ENCODE measurements at regions not wholly inside any gene's neighbourhood (a gene's known extent, or its start where the extent isn't known, plus 50 kb on each side); places are given as distances from the start of the nearest gene placed in this dataset.

DNA sequence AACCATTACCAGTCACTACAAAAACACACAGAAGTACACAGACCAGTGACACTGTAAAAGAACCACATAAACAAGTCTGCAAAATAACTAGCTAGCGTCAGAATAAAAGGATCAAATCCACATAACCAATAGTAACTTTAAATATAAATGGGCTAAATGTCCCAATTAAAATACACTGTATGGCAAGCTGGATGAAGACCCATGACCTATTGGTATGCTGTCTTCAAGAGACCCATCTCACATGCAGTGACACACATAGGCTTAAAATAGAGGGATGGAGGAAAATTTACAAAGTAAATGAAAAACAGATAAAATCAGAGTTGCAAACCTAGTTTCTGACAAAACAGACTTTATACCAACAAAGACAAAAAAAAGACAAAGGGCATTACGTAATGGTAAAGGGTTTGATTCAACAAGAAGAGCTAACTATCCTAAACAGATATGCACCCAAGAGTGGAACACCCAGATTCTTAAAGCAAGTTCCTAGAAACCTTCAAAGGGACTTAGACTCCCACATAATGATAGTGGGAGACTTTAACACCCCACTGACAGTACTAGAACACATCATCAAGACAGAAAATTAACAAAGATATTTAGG is 196.9 kb downstream of the TBX15 start:
- Histone ChIP-seq H3K36me3 (ENCODE audit: control insufficient read depth, insufficient read depth, low read length, severe bottlenecking) (no peaks in the 10 kb centered on the region), H3K9ac (ENCODE audit: low read length) (no peak overlapping the region), H3K4me1 (ENCODE audit: control insufficient read depth, insufficient read depth, low read length) (peaks cover 4% of the 10 kb centered on the region), H3K4me3 (ENCODE audit: low read length) (no peak overlapping the region), H3K9me3 (ENCODE audit: control insufficient read depth, low read length) (peaks cover 30% of the 10 kb centered on the region), H3K27me3 (replicated peaks; ENCODE audit: control insufficient read depth, insufficient read depth, low read length) (no peaks in the 10 kb centered on the region)
- no peak for DNase-seq (ENCODE audit: low read depth)

- DNase-seq (ENCODE audit: low read depth), result no peak
- Histone ChIP-seq H3K9ac (ENCODE audit: low read length) (no peak overlapping the region), H3K4me1 (ENCODE audit: control insufficient read depth, insufficient read depth, low read length) (peaks cover 12% of the 10 kb centered on the region), H3K36me3 (ENCODE audit: control insufficient read depth, insufficient read depth, low read length, severe bottlenecking) (no peaks in the 10 kb centered on the region), H3K9me3 (ENCODE audit: control insufficient read depth, low read length) (peaks cover 30% of the 10 kb centered on the region), H3K27me3 (replicated peaks; ENCODE audit: control insufficient read depth, insufficient read depth, low read length) (no peaks in the 10 kb centered on the region), H3K4me3 (ENCODE audit: low read length) (no peak overlapping the region)
Observed at GRCh38 chr1:118788463-118788862, 199.7 kb downstream of the TBX15 start.

- Histone ChIP-seq H3K9ac (ENCODE audit: low read length) (no peak overlapping the region), H3K4me3 (ENCODE audit: low read length) (no peak overlapping the region)
- no peak for DNase-seq (ENCODE audit: low read depth)
Observed at GRCh38 chr1:118786454-118787155, 201.5 kb downstream of the TBX15 start.

DNA sequence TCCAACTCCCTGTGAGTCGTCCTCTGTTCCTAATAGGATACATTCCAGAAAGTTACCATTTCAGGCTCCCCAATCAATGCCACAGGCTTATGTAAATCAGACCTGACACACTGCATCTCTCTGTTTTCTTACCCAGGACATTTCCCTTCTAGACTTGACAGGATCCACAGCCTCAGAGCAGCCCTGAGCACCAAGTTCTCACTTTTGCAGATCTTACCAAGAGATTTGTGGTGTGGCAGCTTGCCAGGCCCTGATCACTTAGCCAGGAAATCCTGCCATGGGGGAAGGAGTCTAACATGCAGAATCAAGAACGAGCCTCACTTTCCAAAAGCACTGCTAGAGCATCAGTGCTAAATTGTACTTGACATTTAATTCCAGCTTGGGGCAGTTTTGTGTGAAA is 202.9 kb downstream of the TBX15 start:
- DNase-seq (ENCODE audit: low read depth), result no peak

More at GRCh38 chr1:118786454-118787155, 201.5 kb downstream of the TBX15 start:
- H3K27me3 ChIP-seq (replicated peaks; ENCODE audit: control insufficient read depth, insufficient read depth, low read length), result no peaks in the 10 kb centered on the region
- peaks cover 12% of the 10 kb centered on the region for H3K4me1 ChIP-seq (ENCODE audit: control insufficient read depth, insufficient read depth, low read length)
- H3K9me3 ChIP-seq (ENCODE audit: control insufficient read depth, low read length), result peaks cover 18% of the 10 kb centered on the region
- no peaks in the 10 kb centered on the region for H3K36me3 ChIP-seq (ENCODE audit: control insufficient read depth, insufficient read depth, low read length, severe bottlenecking)

DNA sequence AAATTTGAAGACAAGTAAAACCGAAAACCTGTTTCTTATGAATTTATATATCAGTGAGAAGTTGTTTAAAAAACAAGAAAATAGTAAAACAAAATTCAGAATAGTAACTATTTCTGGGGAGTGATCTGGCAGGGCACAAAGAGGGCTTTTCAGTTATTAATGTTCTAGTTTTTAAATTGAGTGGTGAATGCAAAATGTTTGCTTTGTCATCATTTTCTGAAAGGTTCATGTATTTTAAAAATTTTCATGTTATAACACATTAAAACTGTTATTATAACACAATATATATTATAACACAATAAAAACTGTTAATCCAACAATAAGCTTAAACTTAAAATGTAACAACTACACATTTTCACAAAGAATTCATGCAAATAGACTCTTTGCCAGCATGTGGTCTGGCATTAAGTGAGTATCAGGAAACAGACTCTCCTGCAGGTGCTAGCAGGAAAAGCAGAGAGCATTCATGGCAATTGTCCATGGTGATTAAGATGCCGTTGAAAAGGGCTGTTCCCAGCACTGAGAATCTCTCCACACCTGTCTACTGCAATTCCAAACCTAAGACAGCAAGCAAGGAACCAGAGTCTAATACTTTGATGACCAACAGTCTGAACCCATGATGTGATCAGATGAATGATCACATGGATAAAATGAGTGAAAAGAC is 204.9 kb downstream of the TBX15 start:
- Histone ChIP-seq H3K4me3 (ENCODE audit: low read length) (no peak overlapping the region), H3K4me1 (ENCODE audit: control insufficient read depth, insufficient read depth, low read length) (peaks cover 10% of the 10 kb centered on the region), H3K9me3 (ENCODE audit: control insufficient read depth, low read length) (peaks cover 6% of the 10 kb centered on the region), H3K9ac (ENCODE audit: low read length) (no peak overlapping the region), H3K36me3 (ENCODE audit: control insufficient read depth, insufficient read depth, low read length, severe bottlenecking) (no peaks in the 10 kb centered on the region), H3K27me3 (replicated peaks; ENCODE audit: control insufficient read depth, insufficient read depth, low read length) (no peaks in the 10 kb centered on the region)
- DNase-seq (ENCODE audit: low read depth), result no peak

More for the DNA sequence above, 202.9 kb downstream of the TBX15 start:
- H3K9ac ChIP-seq (ENCODE audit: low read length), result no peak overlapping the region
- no peak overlapping the region for H3K4me3 ChIP-seq (ENCODE audit: low read length)
- peaks cover 12% of the 10 kb centered on the region for H3K4me1 ChIP-seq (ENCODE audit: control insufficient read depth, insufficient read depth, low read length)
- H3K27me3 ChIP-seq (replicated peaks; ENCODE audit: control insufficient read depth, insufficient read depth, low read length), result no peaks in the 10 kb centered on the region
- H3K36me3 ChIP-seq (ENCODE audit: control insufficient read depth, insufficient read depth, low read length, severe bottlenecking), result no peaks in the 10 kb centered on the region
- H3K9me3 ChIP-seq (ENCODE audit: control insufficient read depth, low read length), result peaks cover 7% of the 10 kb centered on the region

- no peaks in the 10 kb centered on the region for H3K36me3 ChIP-seq (ENCODE audit: control insufficient read depth, insufficient read depth, low read length, severe bottlenecking)
- no peak overlapping the region for H3K9ac ChIP-seq (ENCODE audit: low read length)
- no peaks in the 10 kb centered on the region for H3K4me1 ChIP-seq (ENCODE audit: control insufficient read depth, insufficient read depth, low read length)
- DNase-seq (ENCODE audit: low read depth), result no peak
- H3K4me3 ChIP-seq (ENCODE audit: low read length), result no peak overlapping the region
- peaks cover 20% of the 10 kb centered on the region for H3K9me3 ChIP-seq (ENCODE audit: control insufficient read depth, low read length)
- no peaks in the 10 kb centered on the region for H3K27me3 ChIP-seq (replicated peaks; ENCODE audit: control insufficient read depth, insufficient read depth, low read length)
Observed at GRCh38 chr1:118773656-118774055, 214.5 kb downstream of the TBX15 start.

GRCh38 chr1:118767971-118768370 is 220.2 kb downstream of the TBX15 start:
- Histone ChIP-seq H3K36me3 (ENCODE audit: control insufficient read depth, insufficient read depth, low read length, severe bottlenecking) (no peaks in the 10 kb centered on the region), H3K4me1 (ENCODE audit: control insufficient read depth, insufficient read depth, low read length) (peaks cover 8% of the 10 kb centered on the region), H3K9ac (ENCODE audit: low read length) (no peak overlapping the region), H3K9me3 (ENCODE audit: control insufficient read depth, low read length) (peaks cover 17% of the 10 kb centered on the region), H3K4me3 (ENCODE audit: low read length) (no peak overlapping the region), H3K27me3 (replicated peaks; ENCODE audit: control insufficient read depth, insufficient read depth, low read length) (no peaks in the 10 kb centered on the region)
- no peak for DNase-seq (ENCODE audit: low read depth)

GRCh38 chr1:118753976-118754375 is 234.2 kb downstream of the TBX15 start:
- Histone ChIP-seq H3K9ac (ENCODE audit: low read length) (no peak overlapping the region), H3K4me1 (ENCODE audit: control insufficient read depth, insufficient read depth, low read length) (peaks cover 10% of the 10 kb centered on the region), H3K4me3 (ENCODE audit: low read length) (no peak overlapping the region), H3K9me3 (ENCODE audit: control insufficient read depth, low read length) (no peaks in the 10 kb centered on the region), H3K36me3 (ENCODE audit: control insufficient read depth, insufficient read depth, low read length, severe bottlenecking) (no peaks in the 10 kb centered on the region), H3K27me3 (replicated peaks; ENCODE audit: control insufficient read depth, insufficient read depth, low read length) (no peaks in the 10 kb centered on the region)
- no peak for DNase-seq (ENCODE audit: low read depth)

GRCh38 chr1:118751166-118751565 is 237.0 kb downstream of the TBX15 start:
- H3K4me3 ChIP-seq (ENCODE audit: low read length), result no peak overlapping the region

GRCh38 chr1:118744420-118744819 is 243.7 kb downstream of the TBX15 start:
- H3K9me3 ChIP-seq (ENCODE audit: control insufficient read depth, low read length), result no peaks in the 10 kb centered on the region
- peaks cover 9% of the 10 kb centered on the region for H3K4me1 ChIP-seq (ENCODE audit: control insufficient read depth, insufficient read depth, low read length)
- no peaks in the 10 kb centered on the region for H3K36me3 ChIP-seq (ENCODE audit: control insufficient read depth, insufficient read depth, low read length, severe bottlenecking)
- no peaks in the 10 kb centered on the region for H3K27me3 ChIP-seq (replicated peaks; ENCODE audit: control insufficient read depth, insufficient read depth, low read length)
- no peak overlapping the region for H3K9ac ChIP-seq (ENCODE audit: low read length)
- no peak for DNase-seq (ENCODE audit: low read depth)
- no peak overlapping the region for H3K4me3 ChIP-seq (ENCODE audit: low read length)

More at GRCh38 chr1:118751166-118751565, 237.0 kb downstream of the TBX15 start:
- Histone ChIP-seq H3K36me3 (ENCODE audit: control insufficient read depth, insufficient read depth, low read length, severe bottlenecking) (no peaks in the 10 kb centered on the region), H3K27me3 (replicated peaks; ENCODE audit: control insufficient read depth, insufficient read depth, low read length) (no peaks in the 10 kb centered on the region), H3K4me1 (ENCODE audit: control insufficient read depth, insufficient read depth, low read length) (peaks cover 10% of the 10 kb centered on the region), H3K9me3 (ENCODE audit: control insufficient read depth, low read length) (no peaks in the 10 kb centered on the region), H3K9ac (ENCODE audit: low read length) (no peak overlapping the region)
- DNase-seq (ENCODE audit: low read depth), result no peak

GRCh38 chr1:118739501-118739900 is 248.6 kb downstream of the TBX15 start:
- Histone ChIP-seq H3K9me3 (ENCODE audit: control insufficient read depth, low read length) (no peaks in the 10 kb centered on the region), H3K27me3 (replicated peaks; ENCODE audit: control insufficient read depth, insufficient read depth, low read length) (no peaks in the 10 kb centered on the region), H3K9ac (ENCODE audit: low read length) (no peak overlapping the region), H3K36me3 (ENCODE audit: control insufficient read depth, insufficient read depth, low read length, severe bottlenecking) (no peaks in the 10 kb centered on the region), H3K4me3 (ENCODE audit: low read length) (no peak overlapping the region), H3K4me1 (ENCODE audit: control insufficient read depth, insufficient read depth, low read length) (peaks cover 14% of the 10 kb centered on the region)
- no peak for DNase-seq (ENCODE audit: low read depth)
